Activated T-helper 2 cell treated with anti-CD3 and anti-CD28 coated beads, Interferon-gamma antibody, Interleukin-2, Interleukin-4, amounts not matched to agents 10 μg/mL and 5 μg/mL and 100 μg/mL, durations not matched to agents 14 hours and 24 hours and 36 hours (primary cell): ENCODE measurements at regions not wholly inside any gene's neighbourhood (a gene's known extent, or its start where the extent isn't known, plus 50 kb on each side); places are given as distances from the start of the nearest gene placed in this dataset.

Experiments
- DNase-seq: peaks from one replicate; pipeline ENCODE4 v3.0.0; 2021; ENCODE audit warnings: low spot score
- H3K27ac Mint-ChIP-seq: one replicate; pipeline ENCODE4 v1.8.0; 2021; ENCODE audit warnings: mixed read lengths
- H3K27me3 Mint-ChIP-seq: one replicate; pipeline ENCODE4 v1.8.0; 2021; ENCODE audit warnings: low read depth, mixed read lengths
- H3K36me3 Mint-ChIP-seq: one replicate; pipeline ENCODE4 v1.8.0; 2021; ENCODE audit warnings: low read depth, mixed read lengths
- H3K4me1 Mint-ChIP-seq: one replicate; pipeline ENCODE4 v1.8.0; 2021; ENCODE audit warnings: low read depth, mixed read lengths
- H3K4me3 Mint-ChIP-seq: one replicate; pipeline ENCODE4 v1.8.0; 2021; ENCODE audit warnings: low read depth, mild to moderate bottlenecking, moderate library complexity, mixed read lengths
- H3K9me3 Mint-ChIP-seq: one replicate; pipeline ENCODE4 v1.8.0; 2021; ENCODE audit warnings: mixed read lengths
- intact Hi-C: fragments of 100-400 bp; cut with micrococcal nuclease; formaldehyde crosslinking; loops from one replicate; pipeline ENCODE4 v1.15.1; 2023

- no peaks in the 10 kb centered on the region for H3K36me3 Mint-ChIP-seq
- H3K27me3 Mint-ChIP-seq, result no peaks in the 10 kb centered on the region
- no peaks in the 10 kb centered on the region for H3K9me3 Mint-ChIP-seq
- intact Hi-C loops, result no loop called here
- no peak overlapping the region for H3K4me3 Mint-ChIP-seq
- no peak overlapping the region for H3K27ac Mint-ChIP-seq
- H3K4me1 Mint-ChIP-seq, result no peaks in the 10 kb centered on the region
- DNase-seq, result no peak
Measured at GRCh38 chr5:172588380-172588779, 52.7 kb upstream of the NEURL1B start.

- Mint-ChIP-seq H3K27ac (no peak overlapping the region), H3K27me3 (no peaks in the 10 kb centered on the region), H3K36me3 (no peaks in the 10 kb centered on the region), H3K4me1 (no peaks in the 10 kb centered on the region), H3K4me3 (no peak overlapping the region), H3K9me3 (no peaks in the 10 kb centered on the region)
- intact Hi-C loops, result no loop called here
- DNase-seq, result no peak
Measured at GRCh38 chr5:172587061-172587405, 54.0 kb upstream of the NEURL1B start.

- intact Hi-C loops, result no loop called here
- Mint-ChIP-seq H3K4me1 (no peaks in the 10 kb centered on the region), H3K27me3 (no peaks in the 10 kb centered on the region), H3K4me3 (no peak overlapping the region), H3K9me3 (no peaks in the 10 kb centered on the region), H3K27ac (no peak overlapping the region), H3K36me3 (no peaks in the 10 kb centered on the region)
- no peak for DNase-seq
Measured at GRCh38 chr5:172586125-172587060, 54.7 kb upstream of the NEURL1B start.

- Mint-ChIP-seq H3K27me3 (no peaks in the 10 kb centered on the region), H3K4me3 (no peak overlapping the region), H3K9me3 (no peaks in the 10 kb centered on the region), H3K36me3 (no peaks in the 10 kb centered on the region), H3K4me1 (no peaks in the 10 kb centered on the region), H3K27ac (no peak overlapping the region)
- no peak for DNase-seq
- intact Hi-C loops, result no loop called here
Measured at GRCh38 chr5:172585114-172585513, 55.9 kb upstream of the NEURL1B start.

- intact Hi-C loops, result no loop called here
- no peak overlapping the region for H3K4me3 Mint-ChIP-seq
- H3K27ac Mint-ChIP-seq, result no peak overlapping the region
- no peaks in the 10 kb centered on the region for H3K4me1 Mint-ChIP-seq
- no peak for DNase-seq
- H3K36me3 Mint-ChIP-seq, result no peaks in the 10 kb centered on the region
- no peaks in the 10 kb centered on the region for H3K27me3 Mint-ChIP-seq
- H3K9me3 Mint-ChIP-seq, result no peaks in the 10 kb centered on the region
Measured at GRCh38 chr5:172584638-172585037, 56.4 kb upstream of the NEURL1B start.

- intact Hi-C loops, result no loop called here
- no peaks in the 10 kb centered on the region for H3K27me3 Mint-ChIP-seq
- no peaks in the 10 kb centered on the region for H3K9me3 Mint-ChIP-seq
- H3K4me1 Mint-ChIP-seq, result no peaks in the 10 kb centered on the region
- no peaks in the 10 kb centered on the region for H3K36me3 Mint-ChIP-seq
- DNase-seq, result no peak
- H3K27ac Mint-ChIP-seq, result no peak overlapping the region
- no peak overlapping the region for H3K4me3 Mint-ChIP-seq
Measured at GRCh38 chr5:172583931-172584511, 57.0 kb upstream of the NEURL1B start.

GRCh38 chr5:172582940-172583339 lies 58.1 kb upstream of the NEURL1B start:
- intact Hi-C loops, result no loop called here
- Mint-ChIP-seq H3K4me1 (no peaks in the 10 kb centered on the region), H3K27ac (no peak overlapping the region), H3K36me3 (no peaks in the 10 kb centered on the region), H3K4me3 (no peak overlapping the region), H3K27me3 (no peaks in the 10 kb centered on the region), H3K9me3 (no peaks in the 10 kb centered on the region)
- DNase-seq, result no peak

- H3K27me3 Mint-ChIP-seq, result no peaks in the 10 kb centered on the region
- H3K27ac Mint-ChIP-seq, result no peak overlapping the region
- no peaks in the 10 kb centered on the region for H3K4me1 Mint-ChIP-seq
- intact Hi-C loops, result no loop called here
- no peaks in the 10 kb centered on the region for H3K36me3 Mint-ChIP-seq
- DNase-seq, result no peak
- H3K9me3 Mint-ChIP-seq, result no peaks in the 10 kb centered on the region
- no peak overlapping the region for H3K4me3 Mint-ChIP-seq
Measured at GRCh38 chr5:172581315-172581714, 59.7 kb upstream of the NEURL1B start.

GRCh38 chr5:172579403-172579990 lies 61.6 kb upstream of the NEURL1B start:
- no peak overlapping the region for H3K4me3 Mint-ChIP-seq
- H3K9me3 Mint-ChIP-seq, result no peaks in the 10 kb centered on the region
- H3K36me3 Mint-ChIP-seq, result no peaks in the 10 kb centered on the region
- intact Hi-C loops, result no loop called here
- H3K27ac Mint-ChIP-seq, result no peak overlapping the region
- H3K4me1 Mint-ChIP-seq, result no peaks in the 10 kb centered on the region
- H3K27me3 Mint-ChIP-seq, result no peaks in the 10 kb centered on the region
- no peak for DNase-seq

- Mint-ChIP-seq H3K36me3 (no peaks in the 10 kb centered on the region), H3K9me3 (no peaks in the 10 kb centered on the region), H3K4me3 (no peak overlapping the region), H3K27ac (no peak overlapping the region), H3K4me1 (no peaks in the 10 kb centered on the region), H3K27me3 (no peaks in the 10 kb centered on the region)
- intact Hi-C loops, result no loop called here
- DNase-seq, result no peak
Measured at GRCh38 chr5:172577267-172577909, 63.7 kb upstream of the NEURL1B start.

GRCh38 chr5:172575816-172576545 lies 65.1 kb upstream of the NEURL1B start:
- Mint-ChIP-seq H3K4me1 (no peaks in the 10 kb centered on the region), H3K4me3 (no peak overlapping the region), H3K27ac (no peak overlapping the region), H3K36me3 (no peaks in the 10 kb centered on the region), H3K9me3 (no peaks in the 10 kb centered on the region), H3K27me3 (peaks cover 2% of the 10 kb centered on the region)
- no peak for DNase-seq
- intact Hi-C loops, result no loop called here

GRCh38 chr5:172575416-172575815 lies 65.6 kb upstream of the NEURL1B start:
- intact Hi-C loops, result no loop called here
- no peaks in the 10 kb centered on the region for H3K36me3 Mint-ChIP-seq
- no peak for DNase-seq
- no peaks in the 10 kb centered on the region for H3K4me1 Mint-ChIP-seq
- no peak overlapping the region for H3K4me3 Mint-ChIP-seq
- no peaks in the 10 kb centered on the region for H3K9me3 Mint-ChIP-seq
- peaks cover 2% of the 10 kb centered on the region for H3K27me3 Mint-ChIP-seq
- no peak overlapping the region for H3K27ac Mint-ChIP-seq
